ENCODE measurements at regions not wholly inside any gene's neighbourhood (a gene's known extent, or its start where the extent isn't known, plus 50 kb on each side); places are given as distances from the start of the nearest gene placed in this dataset.

- TF ChIP-seq GATA2 (IDR thresholded peaks at IDR 0.05; ENCODE audit: low read depth, low read length) (no peak), GATA3 (IDR thresholded peaks at IDR 0.05; ENCODE audit: low read depth, low read length) (no peak)
These were observed 115.6 kb upstream of the IGSF21 start for GRCh38 chr1:17991996-17992395.

GRCh38 chr1:17992800-17993199 is 114.8 kb upstream of the IGSF21 start:
- TF ChIP-seq GATA2 (IDR thresholded peaks at IDR 0.05; ENCODE audit: low read depth, low read length) (no peak), GATA3 (IDR thresholded peaks at IDR 0.05; ENCODE audit: low read depth, low read length) (no peak)

GRCh38 chr1:17994046-17994445 is 113.6 kb upstream of the IGSF21 start:
- no peak for TF ChIP-seq GATA2 (IDR thresholded peaks at IDR 0.05; ENCODE audit: low read depth, low read length)

- TF ChIP-seq GATA3 (IDR thresholded peaks at IDR 0.05; ENCODE audit: low read depth, low read length) (no peak), GATA2 (IDR thresholded peaks at IDR 0.05; ENCODE audit: low read depth, low read length) (no peak)
These were observed 112.1 kb upstream of the IGSF21 start for GRCh38 chr1:17995480-17995879.

GRCh38 chr1:17998889-17999288 is 108.7 kb upstream of the IGSF21 start:
- TF ChIP-seq GATA3 (IDR thresholded peaks at IDR 0.05; ENCODE audit: low read depth, low read length), result no peak
- no peak for TF ChIP-seq GATA2 (IDR thresholded peaks at IDR 0.05; ENCODE audit: low read depth, low read length)

- TF ChIP-seq GATA2 (IDR thresholded peaks at IDR 0.05; ENCODE audit: low read depth, low read length) (no peak), GATA3 (IDR thresholded peaks at IDR 0.05; ENCODE audit: low read depth, low read length) (no peak)
These were observed 107.7 kb upstream of the IGSF21 start for GRCh38 chr1:17999884-18000283.

GRCh38 chr1:18001725-18002124 is 105.9 kb upstream of the IGSF21 start:
- TF ChIP-seq GATA2 (IDR thresholded peaks at IDR 0.05; ENCODE audit: low read depth, low read length) (no peak), GATA3 (IDR thresholded peaks at IDR 0.05; ENCODE audit: low read depth, low read length) (no peak)

- TF ChIP-seq GATA2 (IDR thresholded peaks at IDR 0.05; ENCODE audit: low read depth, low read length), result no peak
- TF ChIP-seq GATA3 (IDR thresholded peaks at IDR 0.05; ENCODE audit: low read depth, low read length), result no peak
These were observed 103.3 kb upstream of the IGSF21 start for GRCh38 chr1:18004278-18004677.

GRCh38 chr1:18005238-18005637 is 102.4 kb upstream of the IGSF21 start:
- TF ChIP-seq GATA3 (IDR thresholded peaks at IDR 0.05; ENCODE audit: low read depth, low read length), result no peak

- no peak for TF ChIP-seq GATA3 (IDR thresholded peaks at IDR 0.05; ENCODE audit: low read depth, low read length)
- TF ChIP-seq GATA2 (IDR thresholded peaks at IDR 0.05; ENCODE audit: low read depth, low read length), result no peak
These were observed 100.1 kb upstream of the IGSF21 start for GRCh38 chr1:18007391-18008041.

GRCh38 chr1:18008081-18008480 is 99.5 kb upstream of the IGSF21 start:
- TF ChIP-seq GATA2 (IDR thresholded peaks at IDR 0.05; ENCODE audit: low read depth, low read length) (no peak), GATA3 (IDR thresholded peaks at IDR 0.05; ENCODE audit: low read depth, low read length) (no peak)

- TF ChIP-seq GATA2 (IDR thresholded peaks at IDR 0.05; ENCODE audit: low read depth, low read length) (no peak), GATA3 (IDR thresholded peaks at IDR 0.05; ENCODE audit: low read depth, low read length) (no peak)
These were observed 98.5 kb upstream of the IGSF21 start for GRCh38 chr1:18009055-18009454.

- TF ChIP-seq GATA3 (IDR thresholded peaks at IDR 0.05; ENCODE audit: low read depth, low read length), result no peak
- no peak for TF ChIP-seq GATA2 (IDR thresholded peaks at IDR 0.05; ENCODE audit: low read depth, low read length)
These were observed 98.1 kb upstream of the IGSF21 start for GRCh38 chr1:18009478-18009961.

GRCh38 chr1:18010408-18010807 is 97.2 kb upstream of the IGSF21 start:
- TF ChIP-seq GATA2 (IDR thresholded peaks at IDR 0.05; ENCODE audit: low read depth, low read length) (no peak), GATA3 (IDR thresholded peaks at IDR 0.05; ENCODE audit: low read depth, low read length) (no peak)

GRCh38 chr1:18010945-18011344 is 96.7 kb upstream of the IGSF21 start:
- TF ChIP-seq GATA3 (IDR thresholded peaks at IDR 0.05; ENCODE audit: low read depth, low read length) (no peak), GATA2 (IDR thresholded peaks at IDR 0.05; ENCODE audit: low read depth, low read length) (no peak)

- TF ChIP-seq GATA2 (IDR thresholded peaks at IDR 0.05; ENCODE audit: low read depth, low read length) (no peak), GATA3 (IDR thresholded peaks at IDR 0.05; ENCODE audit: low read depth, low read length) (no peak)
These were observed 95.9 kb upstream of the IGSF21 start for GRCh38 chr1:18011703-18012102.
